ENCODE measurements at regions not wholly inside any gene's neighbourhood (a gene's known extent, or its start where the extent isn't known, plus 50 kb on each side); places are given as distances from the start of the nearest gene placed in this dataset.
"Not testable (repeated sequence)": the region's sequence is repeated elsewhere in the genome, so short reads cannot be mapped to it uniquely, and the experiment has no call there.

DNA sequence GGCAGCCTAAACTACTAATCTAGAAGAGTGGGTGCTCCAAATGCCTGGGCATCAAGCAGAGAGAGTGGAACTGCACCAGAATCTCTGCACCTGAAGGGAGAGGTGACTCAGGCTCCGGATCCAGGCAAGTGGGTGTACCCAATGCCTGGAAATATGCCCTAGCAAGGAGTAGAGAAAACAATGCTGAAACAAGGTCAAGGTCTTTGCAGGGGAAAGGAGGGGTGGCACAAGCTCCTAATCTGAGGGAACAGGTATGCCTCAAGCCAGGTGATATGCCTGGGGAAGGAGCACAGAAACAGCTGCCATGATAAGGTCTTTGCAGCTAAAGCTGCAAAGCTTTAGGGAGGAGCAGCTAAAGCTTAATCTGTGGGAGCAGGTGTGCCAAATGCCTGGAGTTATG is 136.0 kb upstream of the KITLG start:
- no peak for DNase-seq (ENCODE audit: extremely low spot score)
- CTCF ChIA-PET: no interaction called here
- POLR2A ChIA-PET: no interaction called here
- TF ChIP-seq, protein P1, sequence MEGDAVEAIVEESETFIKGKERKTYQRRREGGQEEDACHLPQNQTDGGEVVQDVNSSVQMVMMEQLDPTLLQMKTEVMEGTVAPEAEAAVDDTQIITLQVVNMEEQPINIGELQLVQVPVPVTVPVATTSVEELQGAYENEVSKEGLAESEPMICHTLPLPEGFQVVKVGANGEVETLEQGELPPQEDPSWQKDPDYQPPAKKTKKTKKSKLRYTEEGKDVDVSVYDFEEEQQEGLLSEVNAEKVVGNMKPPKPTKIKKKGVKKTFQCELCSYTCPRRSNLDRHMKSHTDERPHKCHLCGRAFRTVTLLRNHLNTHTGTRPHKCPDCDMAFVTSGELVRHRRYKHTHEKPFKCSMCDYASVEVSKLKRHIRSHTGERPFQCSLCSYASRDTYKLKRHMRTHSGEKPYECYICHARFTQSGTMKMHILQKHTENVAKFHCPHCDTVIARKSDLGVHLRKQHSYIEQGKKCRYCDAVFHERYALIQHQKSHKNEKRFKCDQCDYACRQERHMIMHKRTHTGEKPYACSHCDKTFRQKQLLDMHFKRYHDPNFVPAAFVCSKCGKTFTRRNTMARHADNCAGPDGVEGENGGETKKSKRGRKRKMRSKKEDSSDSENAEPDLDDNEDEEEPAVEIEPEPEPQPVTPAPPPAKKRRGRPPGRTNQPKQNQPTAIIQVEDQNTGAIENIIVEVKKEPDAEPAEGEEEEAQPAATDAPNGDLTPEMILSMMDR (IDR thresholded peaks at IDR 0.05; ENCODE audit: control extremely low read depth, extremely low read depth, low read depth, missing control alignments): no peak

DNA sequence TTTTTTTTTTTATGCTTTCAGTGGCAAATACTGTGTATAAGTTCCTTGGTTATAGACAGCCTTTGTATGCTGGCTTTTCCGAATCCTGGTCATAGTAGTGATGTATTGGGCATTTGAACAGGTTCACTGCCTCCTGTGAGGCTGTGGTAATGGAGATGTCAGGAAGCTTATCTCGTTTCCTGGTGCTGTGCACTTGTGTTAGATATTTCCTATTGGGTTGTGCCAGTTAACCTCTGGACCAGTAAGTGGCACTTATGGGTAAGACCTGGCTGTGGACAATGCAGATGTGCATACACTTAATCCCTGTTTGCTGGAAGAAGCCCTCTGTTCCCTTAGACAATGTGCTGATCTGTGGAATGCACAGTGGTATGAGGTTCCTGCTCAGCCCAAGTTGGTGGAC is 135.4 kb upstream of the KITLG start:
- TF ChIP-seq, protein P1 (IDR thresholded peaks at IDR 0.05; ENCODE audit: control extremely low read depth, extremely low read depth, low read depth, missing control alignments): no peak
- CTCF ChIA-PET: no interaction called here
- no peak for DNase-seq (ENCODE audit: extremely low spot score)
- POLR2A ChIA-PET: no interaction called here

DNA sequence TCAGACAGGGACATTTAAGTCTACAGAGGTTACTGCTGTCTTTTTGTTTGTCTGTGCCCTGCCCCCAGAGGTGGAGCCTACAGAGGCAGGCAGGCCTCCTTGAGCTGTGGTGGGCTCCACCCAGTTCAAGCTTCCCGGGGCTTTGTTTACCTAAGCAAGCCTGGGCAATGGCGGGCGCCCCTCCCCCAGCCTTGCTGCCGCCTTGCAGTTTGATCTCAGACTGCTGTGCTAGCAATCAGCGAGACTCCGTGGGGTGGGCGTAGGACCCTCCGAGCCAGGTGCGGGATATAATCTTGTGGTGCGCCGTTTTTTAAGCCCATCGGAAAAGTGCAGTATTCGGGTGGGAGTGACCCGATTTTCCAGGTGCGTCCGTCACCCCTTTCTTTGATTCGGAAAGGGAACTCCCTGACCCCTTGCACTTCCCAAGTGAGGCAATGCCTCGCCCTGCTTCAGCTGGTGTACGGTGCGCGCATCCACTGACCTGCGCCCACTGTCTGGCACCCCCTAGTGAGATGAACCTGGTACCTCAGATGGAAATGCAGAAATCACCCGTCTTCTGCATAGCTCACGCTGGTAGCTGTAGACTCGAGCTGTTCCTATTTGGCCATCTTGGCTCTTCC is 134.1 kb upstream of the KITLG start:
- CTCF ChIA-PET; POLR2A ChIA-PET; DNase-seq (ENCODE audit: extremely low spot score): not testable (repeated sequence)

DNA sequence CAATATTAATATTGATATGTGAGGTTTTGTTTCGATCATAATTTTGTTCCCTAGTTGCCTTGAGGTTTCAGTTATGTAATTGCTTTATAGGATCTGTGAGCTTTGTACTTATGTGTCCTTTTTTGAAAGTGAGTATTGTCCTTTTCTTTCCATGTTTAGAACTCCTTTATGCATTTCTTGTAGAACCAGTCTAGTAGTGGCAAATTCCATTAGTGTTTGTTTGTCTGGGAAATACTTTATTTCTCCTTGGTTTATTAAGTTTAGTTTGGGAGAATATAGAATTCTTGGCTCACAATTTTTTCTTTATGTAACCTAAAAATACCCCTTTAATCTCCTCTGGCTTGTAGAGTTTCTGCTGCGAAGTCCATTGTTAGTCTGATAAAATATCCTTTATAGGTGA is 127.5 kb upstream of the KITLG start:
- ChIA-PET POLR2A (no interaction called here), CTCF (interaction anchor here (1.2 kb wide), 1 partner anchor 21 kb away, joined by 3 read pairs; no protein-coding TSS in a partner anchor)
- DNase-seq (ENCODE audit: extremely low spot score): no peak
- TF ChIP-seq, protein P1 (IDR thresholded peaks at IDR 0.05; ENCODE audit: control extremely low read depth, extremely low read depth, low read depth, missing control alignments): no peak

DNA sequence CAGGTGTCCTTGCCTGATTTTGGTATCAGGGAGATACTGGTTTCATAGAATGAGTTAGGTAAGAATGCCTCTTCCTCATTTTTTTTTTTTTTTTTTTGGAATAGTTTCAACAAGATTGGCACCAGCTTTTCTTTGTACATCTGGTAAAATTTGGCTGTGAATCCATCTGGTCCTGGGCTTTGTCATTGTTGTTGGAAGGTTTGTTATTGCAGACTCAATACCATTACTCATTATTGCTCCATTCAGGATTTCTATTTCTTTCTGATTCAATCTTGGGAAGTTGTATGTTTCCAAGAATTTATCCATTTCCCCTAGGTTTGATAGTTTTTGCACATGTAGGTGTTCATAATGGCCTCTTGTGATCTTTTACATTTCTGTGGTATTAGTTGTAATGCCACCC is 126.0 kb upstream of the KITLG start:
- POLR2A ChIA-PET: no interaction called here
- TF ChIP-seq, protein P1 (IDR thresholded peaks at IDR 0.05; ENCODE audit: control extremely low read depth, extremely low read depth, low read depth, missing control alignments): no peak
- no peak for DNase-seq (ENCODE audit: extremely low spot score)
- CTCF ChIA-PET: no interaction called here

DNA sequence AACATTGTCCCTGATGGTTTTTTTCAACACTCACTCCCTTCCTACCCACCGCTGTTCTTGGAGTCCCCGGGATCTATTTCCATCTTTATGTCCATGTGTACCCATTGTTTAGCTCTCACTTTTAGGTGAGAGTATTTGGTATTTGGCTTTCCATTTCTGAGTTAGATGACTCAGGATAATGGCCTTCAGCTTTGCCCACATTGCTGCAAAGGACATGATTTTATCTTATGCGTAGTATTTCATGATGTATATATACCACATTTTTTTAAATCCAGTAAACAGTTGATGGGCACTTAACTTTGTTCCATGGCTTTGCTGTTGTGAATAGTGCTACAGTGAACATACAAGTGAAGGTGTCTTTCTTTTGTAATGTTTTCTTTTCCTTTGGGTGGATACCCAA is 123.5 kb upstream of the KITLG start:
- POLR2A ChIA-PET: no interaction called here
- DNase-seq (ENCODE audit: extremely low spot score): no peak
- TF ChIP-seq, protein P1 (IDR thresholded peaks at IDR 0.05; ENCODE audit: control extremely low read depth, extremely low read depth, low read depth, missing control alignments): no peak
- CTCF ChIA-PET: no interaction called here

DNA sequence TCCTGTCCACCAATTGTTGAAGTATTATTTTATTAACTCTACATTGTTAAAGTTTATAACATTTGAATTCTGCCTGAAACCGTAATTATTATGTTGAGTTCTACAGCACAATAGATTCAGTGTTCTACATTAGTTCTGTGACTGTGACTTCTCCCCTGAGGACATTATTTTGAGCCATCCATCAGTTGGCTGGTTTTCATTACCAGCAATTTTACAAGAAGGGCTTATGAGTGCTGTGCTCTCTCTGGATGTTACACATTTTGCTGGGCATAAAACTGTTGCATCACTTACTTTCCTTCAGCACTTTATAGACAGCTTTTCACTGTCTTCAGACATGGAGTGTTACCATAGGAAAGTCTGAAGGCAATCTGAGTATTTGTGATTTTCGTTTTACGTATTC is 118.2 kb upstream of the KITLG start:
- DNase-seq (ENCODE audit: extremely low spot score): no peak
- TF ChIP-seq, protein P1 (IDR thresholded peaks at IDR 0.05; ENCODE audit: control extremely low read depth, extremely low read depth, low read depth, missing control alignments): no peak
- CTCF ChIA-PET: interaction anchor here (1.0 kb wide), 1 partner anchor 17 kb away, joined by 3 read pairs; no protein-coding TSS in a partner anchor
- POLR2A ChIA-PET: no interaction called here
